ENCODE measurements at regions not wholly inside any gene's neighbourhood (a gene's known extent, or its start where the extent isn't known, plus 50 kb on each side); places are given as distances from the start of the nearest gene placed in this dataset.

- TF ChIP-seq CTCF (IDR thresholded peaks at IDR 0.05) = no peak
Measured at GRCh38 chr13:84606616-84607015, 724.3 kb upstream of the SLITRK1 start.

- no peak for TF ChIP-seq CTCF (IDR thresholded peaks at IDR 0.05)
Measured at GRCh38 chr13:84605927-84606326, 723.7 kb upstream of the SLITRK1 start.

- no peak for TF ChIP-seq CTCF (IDR thresholded peaks at IDR 0.05)
Measured at GRCh38 chr13:84591444-84591843, 709.2 kb upstream of the SLITRK1 start.

- no peak for TF ChIP-seq CTCF (IDR thresholded peaks at IDR 0.05)
Measured at GRCh38 chr13:84590663-84591062, 708.4 kb upstream of the SLITRK1 start.

GRCh38 chr13:84588023-84588422, 705.7 kb upstream of the SLITRK1 start:
- no peak for TF ChIP-seq CTCF (IDR thresholded peaks at IDR 0.05)

- peak; percentile 42 for TF ChIP-seq CTCF (IDR thresholded peaks at IDR 0.05)
Measured at GRCh38 chr13:84574851-84575250, 692.6 kb upstream of the SLITRK1 start.

GRCh38 chr13:84571264-84571663, 689.0 kb upstream of the SLITRK1 start:
- no peak for TF ChIP-seq CTCF (IDR thresholded peaks at IDR 0.05)

- no peak for TF ChIP-seq CTCF (IDR thresholded peaks at IDR 0.05)
Measured at GRCh38 chr13:84570831-84571230, 688.6 kb upstream of the SLITRK1 start.

Data from LNCAP (cell line).